Fibroblast of peridontal ligament (primary cell): ENCODE measurements at regions not wholly inside any gene's neighbourhood (a gene's known extent, or its start where the extent isn't known, plus 50 kb on each side); places are given as distances from the start of the nearest gene placed in this dataset.
"Not testable (repeated sequence)": the region's sequence is repeated elsewhere in the genome, so short reads cannot be mapped to it uniquely, and the experiment has no call there.

Experiments used
- DNase-seq: peaks from one replicate; pipeline ENCODE4 v3.0.0-alpha.2; 2010; ENCODE audit errors: extremely low read depth

- no peak for DNase-seq
Measured at GRCh38 chr21:35504277-35504676, 455.2 kb upstream of the RUNX1 start.

- peak; percentile 16 for DNase-seq
Measured at GRCh38 chr21:35503671-35504070, 454.6 kb upstream of the RUNX1 start.

- no peak for DNase-seq
Measured at GRCh38 chr21:35502821-35503220, 453.7 kb upstream of the RUNX1 start.

DNA sequence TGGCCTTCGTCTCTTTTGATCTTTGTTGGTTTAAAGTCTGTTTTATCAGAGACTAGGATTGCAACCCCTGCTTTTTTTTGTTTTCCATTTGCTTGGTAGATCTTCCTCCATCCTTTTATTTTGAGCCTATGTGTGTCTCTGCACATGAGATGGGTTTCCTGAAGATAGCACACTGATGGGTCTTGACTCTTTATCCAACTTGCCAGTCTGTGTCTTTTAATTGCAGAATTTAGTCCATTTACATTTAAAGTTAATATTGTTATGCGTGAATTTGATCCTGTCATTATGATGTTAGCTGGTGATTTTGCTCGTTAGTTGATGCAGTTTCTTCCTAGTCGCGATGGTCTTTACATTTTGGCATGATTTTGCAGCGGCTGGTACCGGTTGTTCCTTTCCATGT, 448.4 kb upstream of the RUNX1 start:
- DNase-seq, result not testable (repeated sequence)

DNA sequence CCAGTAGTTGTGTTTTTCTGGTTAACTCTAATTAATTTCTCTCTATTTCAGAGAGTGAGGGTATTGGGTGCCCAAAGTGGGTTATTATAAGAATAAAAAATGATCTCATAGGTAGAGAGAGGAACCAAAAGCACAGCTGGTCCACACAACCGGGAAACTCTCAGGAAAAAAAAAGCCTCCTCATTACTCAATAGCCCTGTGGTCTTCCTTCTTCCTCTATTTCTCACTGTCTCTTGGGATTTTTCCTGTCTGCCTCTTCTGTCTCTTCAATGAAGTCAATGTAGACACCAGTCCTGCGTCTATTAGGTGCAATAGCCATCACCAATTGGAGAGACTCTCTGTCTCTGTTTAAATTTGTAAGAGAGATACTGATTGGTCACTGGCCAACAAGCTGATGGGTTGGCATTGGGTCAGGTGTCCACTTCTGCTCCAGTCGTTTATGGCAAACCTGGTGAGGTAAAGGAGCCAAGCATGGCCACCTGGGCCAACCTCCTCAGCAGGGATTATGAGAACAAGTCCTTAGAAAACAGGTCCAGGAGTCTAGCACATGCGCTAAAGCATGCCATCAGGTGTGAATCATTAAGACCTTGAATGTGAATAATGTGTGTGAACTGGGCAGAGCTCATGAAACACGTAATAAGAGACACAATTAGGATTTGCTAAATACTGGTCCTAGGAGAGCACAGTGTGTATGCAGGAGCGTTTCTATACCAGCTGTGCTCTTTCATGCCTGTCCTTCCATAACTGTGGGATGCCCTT, 443.0 kb upstream of the RUNX1 start:
- no peak for DNase-seq

DNA sequence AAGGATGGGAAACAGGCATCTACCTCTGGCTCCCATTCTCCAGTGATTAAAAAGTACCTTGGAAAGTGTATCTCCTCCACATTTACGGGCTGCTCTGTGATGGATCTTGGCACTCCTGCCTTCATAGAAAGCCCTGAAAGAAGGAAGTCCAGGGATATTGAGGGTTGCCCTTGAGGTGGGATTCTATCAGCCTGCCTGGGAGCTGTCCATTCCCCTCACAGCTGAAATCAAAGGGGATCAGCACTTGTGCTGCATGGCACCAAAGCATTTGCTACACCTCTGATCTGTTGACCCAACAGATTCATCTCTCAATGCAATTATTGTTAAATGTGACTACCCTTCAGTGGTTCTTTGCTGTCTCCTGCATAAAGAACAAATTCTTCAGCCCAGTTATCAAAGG, 442.0 kb upstream of the RUNX1 start:
- no peak for DNase-seq

GRCh38 chr21:35489389-35489980, 440.4 kb upstream of the RUNX1 start:
- DNase-seq, result no peak

DNA sequence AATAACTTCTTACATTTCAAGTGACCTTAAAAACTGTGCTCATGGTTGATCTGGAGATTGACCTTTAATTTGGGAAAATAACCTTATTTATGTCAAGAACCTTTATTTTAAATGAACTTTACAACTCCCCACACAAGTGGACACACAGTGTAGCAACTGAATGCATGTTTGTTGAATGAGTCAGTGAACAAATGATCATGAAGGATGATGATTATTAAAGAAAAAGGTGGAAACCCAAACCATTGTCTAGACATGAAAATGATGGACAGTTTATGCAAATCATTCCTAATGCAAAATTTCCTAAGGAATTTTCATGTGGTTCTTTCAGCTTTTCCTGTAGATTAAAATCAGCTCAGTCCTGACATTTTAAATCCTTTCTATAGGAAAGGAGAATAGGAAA, 439.8 kb upstream of the RUNX1 start:
- DNase-seq, result no peak

DNA sequence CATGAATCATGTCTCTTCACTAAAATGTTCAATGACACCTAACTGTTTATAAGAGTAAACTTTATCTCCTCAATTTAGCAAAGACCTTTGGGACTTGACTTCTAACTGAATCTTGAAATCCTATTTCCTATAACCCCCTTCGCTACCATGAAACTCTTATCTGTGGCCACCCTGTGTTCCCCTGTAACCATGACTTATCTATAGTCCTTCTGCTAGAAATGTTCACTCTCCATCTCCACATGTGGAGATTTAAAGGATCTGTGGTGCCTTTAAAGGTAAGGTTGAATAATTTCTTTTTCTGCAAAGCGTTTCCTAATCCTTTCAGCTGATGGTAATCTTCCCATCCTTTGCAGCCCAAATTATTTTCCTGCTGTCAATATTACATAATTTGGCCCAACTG, 436.3 kb upstream of the RUNX1 start:
- no peak for DNase-seq

GRCh38 chr21:35484851-35485250, 435.7 kb upstream of the RUNX1 start:
- DNase-seq, result no peak

GRCh38 chr21:35484032-35484431, 434.9 kb upstream of the RUNX1 start:
- no peak for DNase-seq

- DNase-seq, result no peak
Measured at GRCh38 chr21:35482933-35483662, 434.0 kb upstream of the RUNX1 start.

DNA sequence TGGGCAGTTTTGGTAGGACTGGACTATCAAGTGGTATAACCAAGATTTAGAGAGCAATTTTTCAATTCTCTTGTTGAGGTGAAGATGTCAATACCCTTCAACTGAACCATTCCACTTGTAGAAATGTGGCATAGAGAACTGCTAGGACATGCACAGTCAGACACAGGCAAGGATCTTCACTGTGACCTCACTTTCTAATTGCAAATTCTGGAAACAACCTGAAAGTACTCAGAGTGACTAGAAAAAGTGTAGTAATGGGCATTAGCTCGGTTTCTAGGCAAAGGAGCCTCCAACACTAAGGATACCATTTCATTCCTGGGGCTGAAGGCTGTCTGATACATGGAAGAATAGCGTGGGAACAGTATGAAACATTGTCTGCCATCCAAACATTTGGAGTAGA, 433.0 kb upstream of the RUNX1 start:
- no peak for DNase-seq

GRCh38 chr21:35481005-35481404, 431.9 kb upstream of the RUNX1 start:
- DNase-seq, result no peak

DNA sequence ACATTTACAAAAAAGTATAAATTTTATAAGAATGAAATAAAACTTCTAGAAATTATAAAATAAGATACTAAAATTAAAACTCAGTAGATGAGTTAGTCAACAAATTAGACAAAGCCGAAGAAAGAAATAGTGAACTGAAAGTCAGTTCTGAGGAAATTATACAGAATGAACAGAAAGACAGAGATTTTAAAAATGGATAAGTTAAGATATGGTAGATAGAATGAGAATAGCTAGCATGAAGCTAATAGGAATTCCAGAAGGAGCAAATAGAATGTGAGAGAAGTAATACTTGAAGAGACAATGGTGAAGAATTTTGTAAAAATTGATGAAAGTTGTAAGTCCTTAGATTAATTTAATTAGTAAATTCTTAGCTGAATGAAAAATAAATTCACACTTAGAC, 430.4 kb upstream of the RUNX1 start:
- no peak for DNase-seq

DNA sequence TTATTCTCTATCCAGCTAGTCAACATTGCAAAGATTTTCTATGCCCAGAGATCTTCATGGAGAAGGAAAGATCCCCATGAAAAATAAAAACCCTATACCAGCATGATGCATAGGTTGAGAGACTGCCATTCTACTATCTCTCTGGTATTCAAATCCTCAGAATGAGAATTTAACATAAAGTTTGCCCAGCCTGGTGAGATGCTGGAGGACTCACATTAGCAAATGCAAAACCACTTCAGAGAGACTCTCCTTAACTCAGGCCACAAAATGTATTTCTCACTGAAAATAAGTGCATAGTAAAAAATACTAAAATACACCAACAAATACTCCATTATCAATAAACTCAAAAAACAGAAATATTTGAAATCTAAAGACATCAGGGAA, 430.0 kb upstream of the RUNX1 start:
- no peak for DNase-seq

GRCh38 chr21:35478161-35479064, 429.3 kb upstream of the RUNX1 start:
- no peak for DNase-seq

DNA sequence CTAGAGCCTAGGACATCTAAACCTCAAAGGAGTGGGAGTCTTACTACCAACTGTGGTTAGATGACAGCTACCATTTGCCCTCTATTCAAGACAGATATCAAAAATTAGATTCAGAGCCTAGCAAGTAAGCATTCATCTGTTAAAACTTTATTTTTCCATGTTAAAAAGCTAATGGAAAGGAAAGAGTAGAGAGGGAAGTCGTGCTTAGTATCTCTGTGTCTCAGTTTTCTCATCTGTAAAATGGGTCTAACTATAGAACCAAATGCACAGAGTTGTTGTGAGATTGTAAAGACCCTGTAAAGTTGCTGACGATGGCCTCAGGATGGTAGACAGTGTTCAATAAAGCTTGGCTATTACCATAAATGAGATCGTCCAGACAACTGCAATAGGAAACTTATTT, 428.5 kb upstream of the RUNX1 start:
- DNase-seq, result no peak

- peak; percentile 72 for DNase-seq
Measured at GRCh38 chr21:35476621-35477395, 427.7 kb upstream of the RUNX1 start.

GRCh38 chr21:35475762-35476161, 426.7 kb upstream of the RUNX1 start:
- peak; percentile 77 for DNase-seq

GRCh38 chr21:35475009-35475408, 425.9 kb upstream of the RUNX1 start:
- peak; percentile 23 for DNase-seq
